ENCODE measurements at regions not wholly inside any gene's neighbourhood (a gene's known extent, or its start where the extent isn't known, plus 50 kb on each side); places are given as distances from the start of the nearest gene placed in this dataset.

DNA sequence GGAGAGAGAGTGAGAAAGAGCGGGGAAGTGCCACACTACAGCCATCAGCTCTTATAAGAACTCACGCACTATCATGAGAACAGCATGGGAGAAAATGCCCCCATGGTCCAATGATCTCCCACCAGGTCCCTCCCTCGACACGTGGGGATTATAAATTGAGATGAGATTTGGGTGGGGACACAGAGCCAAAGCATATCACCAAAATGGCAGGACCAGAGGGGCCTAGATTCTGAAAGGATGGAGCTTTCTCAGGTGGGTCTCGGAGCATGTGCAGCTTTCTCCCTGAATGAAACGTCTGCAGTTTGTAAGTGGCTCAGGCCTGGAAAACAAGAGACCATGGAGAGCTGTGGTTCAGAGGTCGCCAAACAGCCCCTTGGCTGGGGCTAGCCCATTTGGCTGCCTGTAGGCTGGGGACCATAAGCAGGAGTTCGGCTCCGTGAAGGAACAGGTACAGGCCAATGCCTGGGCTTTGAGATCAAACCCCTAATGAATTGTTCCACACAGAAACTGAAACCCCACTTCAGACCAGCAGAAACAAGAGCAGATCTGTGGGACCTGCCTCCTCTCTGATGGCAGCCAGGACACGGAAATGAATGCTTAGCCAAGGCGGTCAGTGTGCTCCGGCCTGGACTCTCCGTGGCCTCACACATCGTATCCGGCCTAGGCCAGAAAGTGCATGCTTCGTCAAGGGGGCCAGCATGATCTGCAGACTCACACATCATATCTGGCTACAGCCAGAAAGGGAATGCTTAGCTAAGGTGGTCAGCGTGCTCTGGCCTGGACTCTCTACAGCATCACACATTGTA lies 111.2 kb upstream of the TMEM18 start:
- no peaks in the 10 kb centered on the region for H3K27me3 Mint-ChIP-seq (ENCODE audit: insufficient read depth, unreplicated experiment)
- no peaks in the 10 kb centered on the region for H3K4me1 Mint-ChIP-seq (ENCODE audit: insufficient read depth, unreplicated experiment)
- TF ChIP-seq, protein P1, sequence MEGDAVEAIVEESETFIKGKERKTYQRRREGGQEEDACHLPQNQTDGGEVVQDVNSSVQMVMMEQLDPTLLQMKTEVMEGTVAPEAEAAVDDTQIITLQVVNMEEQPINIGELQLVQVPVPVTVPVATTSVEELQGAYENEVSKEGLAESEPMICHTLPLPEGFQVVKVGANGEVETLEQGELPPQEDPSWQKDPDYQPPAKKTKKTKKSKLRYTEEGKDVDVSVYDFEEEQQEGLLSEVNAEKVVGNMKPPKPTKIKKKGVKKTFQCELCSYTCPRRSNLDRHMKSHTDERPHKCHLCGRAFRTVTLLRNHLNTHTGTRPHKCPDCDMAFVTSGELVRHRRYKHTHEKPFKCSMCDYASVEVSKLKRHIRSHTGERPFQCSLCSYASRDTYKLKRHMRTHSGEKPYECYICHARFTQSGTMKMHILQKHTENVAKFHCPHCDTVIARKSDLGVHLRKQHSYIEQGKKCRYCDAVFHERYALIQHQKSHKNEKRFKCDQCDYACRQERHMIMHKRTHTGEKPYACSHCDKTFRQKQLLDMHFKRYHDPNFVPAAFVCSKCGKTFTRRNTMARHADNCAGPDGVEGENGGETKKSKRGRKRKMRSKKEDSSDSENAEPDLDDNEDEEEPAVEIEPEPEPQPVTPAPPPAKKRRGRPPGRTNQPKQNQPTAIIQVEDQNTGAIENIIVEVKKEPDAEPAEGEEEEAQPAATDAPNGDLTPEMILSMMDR (IDR thresholded peaks at IDR 0.05; ENCODE audit: unreplicated experiment): no peak
- no peaks in the 10 kb centered on the region for H3K36me3 Mint-ChIP-seq (ENCODE audit: insufficient read depth, unreplicated experiment)
- H3K4me3 Mint-ChIP-seq (ENCODE audit: unreplicated experiment): no peak overlapping the region
- H3K27ac Mint-ChIP-seq (ENCODE audit: low read depth, unreplicated experiment): no peak overlapping the region
- POLR2A ChIA-PET: no interaction called here
- CTCF ChIA-PET: no interaction called here
- BruUV-seq (replicated peaks): no TSS peak
- H3K9me3 Mint-ChIP-seq (ENCODE audit: unreplicated experiment): peaks cover 7% of the 10 kb centered on the region
- intact Hi-C loops (cut with micrococcal nuclease): no loop called here
- DNase-seq (ENCODE audit: unreplicated experiment): no peak

DNA sequence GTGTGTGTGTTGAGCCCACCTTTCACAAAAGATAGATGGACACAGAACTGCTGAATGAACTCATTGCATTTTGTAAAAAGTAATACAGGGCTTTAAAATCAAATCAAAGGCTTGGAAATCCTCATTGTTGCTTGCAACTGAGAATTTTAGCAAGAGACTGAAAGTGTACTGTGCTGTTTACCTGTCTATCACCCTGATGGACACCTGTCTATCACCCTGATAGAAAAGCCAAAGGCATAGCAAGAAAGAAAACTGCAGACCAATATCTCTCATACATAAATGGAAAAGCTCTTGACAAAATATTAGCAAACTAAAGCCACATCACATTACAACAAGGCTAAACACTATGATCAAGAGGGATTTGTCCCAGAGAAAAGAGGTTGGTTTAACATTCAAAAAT lies 107.5 kb upstream of the TMEM18 start:
- Mint-ChIP-seq H3K4me1 (ENCODE audit: insufficient read depth, unreplicated experiment) (peaks cover 4% of the 10 kb centered on the region), H3K27me3 (ENCODE audit: insufficient read depth, unreplicated experiment) (peaks cover 10% of the 10 kb centered on the region), H3K36me3 (ENCODE audit: insufficient read depth, unreplicated experiment) (no peaks in the 10 kb centered on the region), H3K9me3 (ENCODE audit: unreplicated experiment) (peaks cover 7% of the 10 kb centered on the region), H3K27ac (ENCODE audit: low read depth, unreplicated experiment) (no peak overlapping the region), H3K4me3 (ENCODE audit: unreplicated experiment) (no peak overlapping the region)
- intact Hi-C loops (cut with micrococcal nuclease): no loop called here
- no TSS peak for BruUV-seq (replicated peaks)
- DNase-seq (ENCODE audit: unreplicated experiment): no peak
- POLR2A ChIA-PET: no interaction called here
- CTCF ChIA-PET: no interaction called here
- TF ChIP-seq, protein P1 (IDR thresholded peaks at IDR 0.05; ENCODE audit: unreplicated experiment): no peak

DNA sequence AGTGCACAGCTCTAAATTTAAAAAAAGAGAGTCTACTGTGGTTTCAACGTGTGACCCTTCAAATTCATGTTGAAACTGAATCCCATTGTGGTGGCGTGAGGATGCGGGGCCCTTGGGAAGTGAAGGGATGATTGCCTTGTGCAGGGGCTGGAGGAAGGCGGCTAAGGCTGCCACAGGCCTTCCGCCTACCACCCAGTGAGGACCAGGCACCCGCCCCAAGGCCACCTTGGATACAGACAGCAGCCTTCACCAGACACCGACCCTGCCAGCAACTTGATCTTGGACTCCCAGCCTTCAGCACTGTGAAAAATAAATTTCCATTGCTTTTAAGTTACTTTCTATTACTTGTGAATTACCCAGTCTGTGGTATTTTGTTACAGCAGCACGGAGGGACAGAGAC lies 103.4 kb upstream of the TMEM18 start:
- intact Hi-C loops (cut with micrococcal nuclease): no loop called here
- POLR2A ChIA-PET: no interaction called here
- no TSS peak for BruUV-seq (replicated peaks)

DNA sequence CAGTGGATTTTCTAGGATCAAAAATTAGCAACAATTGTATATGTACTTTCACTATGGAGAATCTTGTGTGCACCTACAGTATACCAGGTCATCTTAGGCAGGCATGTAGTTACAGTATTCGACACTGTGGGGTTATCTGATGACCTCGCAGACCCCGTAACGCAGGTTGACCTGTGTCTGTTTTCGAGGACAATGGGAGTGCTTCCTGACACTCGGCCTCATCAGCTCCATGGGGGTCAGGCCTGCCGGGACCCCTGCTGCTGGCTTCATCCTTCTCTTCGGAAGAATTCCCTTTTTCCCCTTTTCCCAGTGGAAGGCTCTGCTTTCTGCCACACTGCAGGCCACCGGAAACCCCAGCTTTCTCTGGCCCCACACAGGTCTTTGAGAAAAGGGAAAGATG lies 102.8 kb upstream of the TMEM18 start:
- TF ChIP-seq, protein P1 (IDR thresholded peaks at IDR 0.05; ENCODE audit: unreplicated experiment): no peak
- Mint-ChIP-seq H3K36me3 (ENCODE audit: insufficient read depth, unreplicated experiment) (no peaks in the 10 kb centered on the region), H3K9me3 (ENCODE audit: unreplicated experiment) (no peaks in the 10 kb centered on the region), H3K4me3 (ENCODE audit: unreplicated experiment) (no peak overlapping the region), H3K27me3 (ENCODE audit: insufficient read depth, unreplicated experiment) (peaks cover 10% of the 10 kb centered on the region), H3K27ac (ENCODE audit: low read depth, unreplicated experiment) (no peak overlapping the region), H3K4me1 (ENCODE audit: insufficient read depth, unreplicated experiment) (peaks cover 4% of the 10 kb centered on the region)
- POLR2A ChIA-PET: no interaction called here
- intact Hi-C loops (cut with micrococcal nuclease): no loop called here
- no peak for DNase-seq (ENCODE audit: unreplicated experiment)
- BruUV-seq (replicated peaks): no TSS peak
- CTCF ChIA-PET: no interaction called here

More for the DNA sequence above, 103.4 kb upstream of the TMEM18 start:
- no peak for DNase-seq (ENCODE audit: unreplicated experiment)
- TF ChIP-seq, protein P1 (IDR thresholded peaks at IDR 0.05; ENCODE audit: unreplicated experiment): no peak
- CTCF ChIA-PET: no interaction called here
- Mint-ChIP-seq H3K4me1 (ENCODE audit: insufficient read depth, unreplicated experiment) (peaks cover 4% of the 10 kb centered on the region), H3K27ac (ENCODE audit: low read depth, unreplicated experiment) (no peak overlapping the region), H3K9me3 (ENCODE audit: unreplicated experiment) (no peaks in the 10 kb centered on the region), H3K36me3 (ENCODE audit: insufficient read depth, unreplicated experiment) (no peaks in the 10 kb centered on the region), H3K4me3 (ENCODE audit: unreplicated experiment) (no peak overlapping the region), H3K27me3 (ENCODE audit: insufficient read depth, unreplicated experiment) (peaks cover 10% of the 10 kb centered on the region)

Measured in MCF 10A (cell line).